ENCODE measurements at regions not wholly inside any gene's neighbourhood (a gene's known extent, or its start where the extent isn't known, plus 50 kb on each side); places are given as distances from the start of the nearest gene placed in this dataset.
"Not testable (repeated sequence)": the region's sequence is repeated elsewhere in the genome, so short reads cannot be mapped to it uniquely, and the experiment has no call there.

DNA sequence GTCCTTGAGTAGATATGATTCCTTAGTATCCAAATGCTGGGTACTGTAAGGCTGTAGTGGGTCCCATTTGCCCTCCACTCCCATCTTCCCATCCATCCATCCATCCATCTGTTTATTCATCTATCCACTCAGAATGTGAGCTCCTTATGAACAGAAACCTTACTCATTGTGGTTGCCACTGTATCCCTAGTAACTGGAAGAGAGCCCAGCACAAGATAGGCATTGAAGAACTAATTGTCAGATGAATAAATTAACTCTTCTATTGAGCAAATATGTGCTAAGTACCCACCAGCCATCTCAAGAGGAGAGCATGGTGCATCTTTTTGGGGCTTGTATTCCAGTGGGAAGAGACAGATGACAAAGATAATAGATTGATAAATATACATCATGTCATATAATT is 86.4 kb upstream of the SEZ6L start:
- DNase-seq: peak; percentile 78

DNA sequence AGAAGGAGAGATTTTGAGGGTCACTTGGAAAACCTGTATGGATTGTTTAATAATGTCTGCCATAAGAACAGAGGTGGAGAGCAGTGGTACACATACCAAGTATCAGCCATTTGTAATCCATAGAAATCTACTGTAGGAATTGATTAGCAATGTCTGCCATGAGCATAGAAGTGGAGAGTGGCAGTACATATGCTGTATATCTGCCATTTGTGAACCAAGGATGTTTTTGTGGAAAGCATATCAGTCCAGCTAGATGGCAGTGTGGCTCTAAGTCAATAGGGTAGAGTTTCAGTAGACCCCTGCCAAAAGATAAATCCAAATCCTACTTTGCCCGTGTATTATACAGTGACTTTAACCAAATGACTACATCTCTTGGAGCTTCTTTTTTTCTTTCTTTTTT is 82.9 kb upstream of the SEZ6L start:
- DNase-seq: peak; percentile 36

DNA sequence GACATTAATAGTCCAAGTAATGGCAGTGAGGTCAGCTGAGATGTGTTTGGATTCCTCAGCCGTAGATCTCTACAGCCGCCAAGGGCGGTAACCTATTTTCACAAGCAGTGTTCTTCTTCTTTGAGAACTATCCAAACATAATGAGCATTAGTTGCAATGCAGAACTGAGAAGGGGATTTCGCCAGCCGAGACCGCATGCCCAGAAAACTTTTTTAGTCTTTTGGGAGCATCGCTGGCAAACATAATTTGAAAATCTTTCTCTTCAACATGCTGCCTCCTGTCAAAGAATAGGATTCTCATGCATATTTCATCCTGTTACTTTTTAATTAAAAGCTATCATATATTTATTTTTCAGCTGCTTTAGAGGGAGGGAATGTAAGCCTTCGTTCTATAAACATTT is 81.4 kb upstream of the SEZ6L start:
- no peak for DNase-seq

- no peak for DNase-seq
These were observed 78.4 kb upstream of the SEZ6L start for GRCh38 chr22:26090821-26091220.

- DNase-seq: not testable (repeated sequence)
These were observed 74.8 kb upstream of the SEZ6L start for GRCh38 chr22:26094497-26094896.

- no peak for DNase-seq
These were observed 73.9 kb upstream of the SEZ6L start for GRCh38 chr22:26095256-26095956.

DNA sequence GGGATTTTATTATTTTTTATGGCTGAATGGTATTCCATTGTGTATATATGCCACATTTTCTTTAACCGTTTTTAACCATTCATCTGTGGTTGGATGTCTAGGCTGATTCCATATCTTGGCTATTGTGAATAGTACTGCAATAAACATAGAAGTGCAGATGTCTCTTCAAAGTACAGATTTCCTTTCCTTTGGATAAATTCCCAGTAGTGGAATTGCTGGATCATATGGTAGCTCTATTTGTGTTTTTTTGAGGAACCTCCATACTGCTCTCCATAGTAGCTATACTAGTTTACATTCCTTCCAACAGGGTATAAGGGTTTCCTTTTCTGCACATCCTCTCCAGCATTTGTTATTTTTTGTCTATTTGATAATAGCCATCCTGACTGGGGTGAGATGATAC is 71.9 kb upstream of the SEZ6L start:
- no peak for DNase-seq

DNA sequence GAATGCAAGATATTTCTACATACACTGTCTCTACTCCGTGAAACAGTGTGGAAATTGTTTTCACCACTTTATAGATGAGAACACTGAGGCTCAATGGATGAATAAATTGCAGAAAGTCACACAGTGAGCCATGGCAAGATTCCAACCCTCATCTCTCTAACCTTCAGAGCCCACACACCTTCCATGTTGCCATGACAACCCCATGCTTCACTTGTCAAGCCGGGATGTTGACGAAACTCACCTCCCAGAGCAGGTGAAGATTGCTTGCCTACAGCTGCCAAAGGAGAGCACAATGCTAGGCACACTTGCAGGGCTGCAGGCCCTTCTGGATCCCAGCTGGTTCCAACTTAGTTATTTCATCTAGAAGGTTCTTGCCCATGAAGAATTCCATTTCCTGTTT is 71.4 kb upstream of the SEZ6L start:
- DNase-seq: no peak

DNA sequence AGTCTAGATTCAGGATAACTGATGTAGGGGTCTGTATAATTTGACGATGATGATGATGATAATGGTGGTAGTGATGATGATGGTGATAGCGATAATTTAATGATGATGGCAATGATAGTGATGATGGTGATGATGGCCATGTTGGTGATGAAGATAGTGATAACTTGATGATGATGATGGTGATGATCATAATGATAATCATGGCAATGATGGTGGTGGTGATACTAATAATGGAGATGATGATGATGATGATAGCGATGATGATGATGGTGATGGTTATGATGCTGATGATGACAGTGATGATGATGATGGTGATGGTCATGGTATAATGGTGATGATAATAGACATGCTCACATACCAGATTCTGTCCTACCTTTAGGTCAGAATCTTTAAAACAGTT is 66.2 kb upstream of the SEZ6L start:
- DNase-seq: no peak

DNA sequence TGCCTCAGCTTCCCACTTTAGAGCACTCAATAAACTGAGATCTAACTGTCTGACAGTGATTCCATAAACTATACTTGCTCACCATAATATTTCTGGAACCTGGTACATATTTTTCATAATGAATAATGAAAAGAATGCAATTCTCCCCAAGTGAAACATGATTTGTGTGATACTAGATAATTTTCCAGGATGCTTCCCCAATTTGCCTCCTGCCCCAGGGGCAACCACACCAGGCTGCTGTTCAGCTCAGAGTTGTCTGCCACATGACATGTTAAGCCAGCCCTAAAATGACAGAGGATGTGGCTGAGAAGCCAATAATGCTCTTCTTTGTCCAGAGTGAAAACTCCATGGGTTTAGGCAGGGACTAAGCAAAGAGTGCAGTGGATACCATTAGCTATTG is 62.9 kb upstream of the SEZ6L start:
- no peak for DNase-seq

DNA sequence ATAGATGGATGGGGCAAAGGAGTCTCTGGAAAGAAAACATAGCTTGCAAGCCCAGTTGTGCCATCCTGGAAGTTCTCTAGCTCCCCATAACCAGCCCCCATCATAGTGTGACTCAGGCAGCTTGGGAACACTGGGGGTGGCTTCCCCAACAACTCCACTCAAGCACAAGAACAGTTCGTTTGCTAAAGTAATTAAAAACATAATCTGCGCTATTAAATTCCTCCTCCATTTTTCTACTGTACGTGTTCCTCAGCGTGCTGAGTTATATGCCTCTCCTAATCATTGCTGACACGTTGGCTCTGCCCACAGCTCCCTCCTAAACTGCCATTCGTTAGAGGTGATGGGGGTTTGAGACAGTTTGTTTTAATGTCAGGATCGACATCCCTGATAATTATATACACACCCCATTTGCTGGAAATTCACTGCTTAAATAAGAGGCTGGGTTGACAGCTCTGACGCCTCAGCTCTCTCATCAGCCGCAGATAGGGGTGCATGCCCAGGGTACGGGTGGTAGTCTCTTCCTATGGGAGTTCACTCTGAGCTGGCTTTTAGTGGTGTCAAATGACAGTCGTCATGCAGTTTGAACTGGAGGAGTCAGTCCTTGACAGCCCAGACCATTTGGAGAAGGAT is 59.5 kb upstream of the SEZ6L start:
- no peak for DNase-seq

DNA sequence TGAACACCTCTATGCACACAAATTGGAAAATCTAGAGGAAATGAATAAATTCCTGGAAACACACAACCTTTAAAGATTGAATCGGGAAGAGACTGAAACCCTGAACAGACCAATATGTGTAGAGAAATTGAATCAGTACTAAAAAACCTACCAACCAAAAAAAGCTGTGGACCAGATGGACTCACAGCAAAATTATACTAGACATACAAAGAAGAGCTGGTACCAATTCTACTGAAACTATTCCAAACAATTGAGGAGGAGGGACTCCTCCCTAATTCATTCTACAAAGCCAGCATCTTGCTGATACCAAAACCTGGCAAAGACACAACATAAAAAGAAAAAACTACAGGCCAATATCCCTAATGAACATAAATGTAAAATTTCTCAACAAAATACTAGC is 54.4 kb upstream of the SEZ6L start:
- no peak for DNase-seq

GRCh38 chr22:26115266-26115665 is 54.0 kb upstream of the SEZ6L start:
- DNase-seq: no peak
